ENCODE measurements at regions not wholly inside any gene's neighbourhood (a gene's known extent, or its start where the extent isn't known, plus 50 kb on each side); places are given as distances from the start of the nearest gene placed in this dataset.
"Not testable (repeated sequence)": the region's sequence is repeated elsewhere in the genome, so short reads cannot be mapped to it uniquely, and the experiment has no call there.

DNA sequence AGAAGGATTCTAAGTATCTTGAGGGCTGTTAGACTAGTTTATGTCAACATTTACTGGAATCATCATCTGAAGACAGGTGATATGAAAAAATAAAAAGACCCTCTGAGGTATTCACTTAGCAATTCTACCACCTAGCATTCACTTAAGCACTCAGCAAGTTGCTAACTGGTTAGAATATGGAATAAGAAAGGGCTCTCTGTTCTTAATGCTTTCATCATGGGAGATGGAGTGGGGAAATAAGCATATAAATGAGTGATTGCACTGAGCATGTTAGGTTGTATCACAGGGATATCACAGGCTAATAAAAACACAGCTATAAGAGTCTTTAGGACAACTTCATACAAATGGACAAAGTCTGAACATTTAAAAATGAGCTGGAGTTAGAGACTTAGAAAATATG is 1238.8 kb downstream of the CDH11 start:
- no peak for DNase-seq

DNA sequence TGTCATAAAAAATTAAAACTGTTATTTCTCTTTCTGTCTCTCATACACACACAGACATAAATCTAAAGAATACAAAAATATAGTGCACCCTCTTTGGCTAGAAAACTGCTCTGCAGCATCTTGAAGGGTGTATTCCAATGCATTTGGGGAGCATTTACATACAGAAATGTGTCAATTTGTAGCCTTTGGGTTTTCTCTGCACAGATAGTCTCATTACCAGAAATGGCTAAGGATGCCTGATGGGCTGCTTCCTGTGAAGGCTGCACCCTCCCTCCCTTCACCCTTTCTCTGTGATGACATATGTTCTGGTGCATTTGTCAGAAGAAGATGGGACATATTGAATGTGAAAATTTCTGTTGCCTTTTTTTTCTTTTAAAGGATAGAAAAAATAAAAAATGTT is 1239.3 kb downstream of the CDH11 start:
- no peak for DNase-seq

DNA sequence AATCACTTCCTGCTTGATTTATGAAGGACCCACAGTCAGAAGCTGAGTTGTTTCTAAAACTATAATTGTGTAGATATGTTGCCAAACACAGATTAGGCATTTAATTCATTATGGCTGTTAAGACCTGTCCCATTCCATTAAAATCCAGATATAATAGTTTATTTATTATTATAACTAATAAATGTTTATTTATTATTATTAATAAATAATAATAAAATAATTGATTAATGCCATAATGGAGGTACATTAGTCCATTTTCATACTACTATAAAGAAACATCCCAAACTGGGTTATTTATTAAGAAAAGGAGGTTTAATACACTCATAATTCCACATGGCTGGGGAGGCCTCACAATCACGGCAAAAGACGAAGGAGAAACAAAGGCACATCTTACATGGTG is 1240.9 kb downstream of the CDH11 start:
- DNase-seq, result no peak

DNA sequence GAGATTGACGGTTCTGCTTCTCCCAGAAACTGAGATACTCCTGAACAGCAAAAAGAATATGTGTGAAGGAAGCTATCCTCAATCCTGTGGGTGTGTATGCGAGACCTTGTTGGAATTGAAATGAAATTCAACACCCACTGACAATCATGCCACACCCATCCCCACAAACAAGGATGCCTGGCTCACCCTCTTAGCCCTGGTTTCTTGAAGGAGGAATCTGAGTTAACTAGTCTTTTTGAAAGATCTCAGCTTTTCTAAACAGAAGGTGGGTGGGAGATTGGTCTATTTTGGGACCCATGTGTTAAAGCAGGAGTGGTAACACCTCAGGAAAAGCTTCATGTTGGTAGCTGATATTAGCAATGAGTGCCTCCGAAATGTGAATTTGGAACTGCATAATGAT is 1244.5 kb downstream of the CDH11 start:
- DNase-seq, result no peak

DNA sequence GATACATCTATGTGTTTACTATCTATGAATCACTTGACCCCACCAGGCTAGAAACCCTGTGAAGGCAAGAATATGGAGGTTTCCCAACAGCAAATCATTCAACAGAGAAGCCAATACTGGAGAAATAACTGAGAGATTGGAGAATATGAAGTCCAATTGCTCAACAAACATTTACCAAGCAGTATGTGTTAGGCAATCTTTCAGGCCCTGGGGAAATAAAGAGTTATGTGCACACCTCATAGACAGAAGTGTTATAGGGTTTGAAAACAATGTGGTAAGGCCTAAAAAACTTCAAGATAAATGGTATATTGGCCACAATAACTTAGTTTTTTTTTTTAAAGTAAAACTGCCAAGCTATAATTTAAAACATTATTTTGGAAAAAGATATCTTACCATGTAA is 1245.8 kb downstream of the CDH11 start:
- no peak for DNase-seq

DNA sequence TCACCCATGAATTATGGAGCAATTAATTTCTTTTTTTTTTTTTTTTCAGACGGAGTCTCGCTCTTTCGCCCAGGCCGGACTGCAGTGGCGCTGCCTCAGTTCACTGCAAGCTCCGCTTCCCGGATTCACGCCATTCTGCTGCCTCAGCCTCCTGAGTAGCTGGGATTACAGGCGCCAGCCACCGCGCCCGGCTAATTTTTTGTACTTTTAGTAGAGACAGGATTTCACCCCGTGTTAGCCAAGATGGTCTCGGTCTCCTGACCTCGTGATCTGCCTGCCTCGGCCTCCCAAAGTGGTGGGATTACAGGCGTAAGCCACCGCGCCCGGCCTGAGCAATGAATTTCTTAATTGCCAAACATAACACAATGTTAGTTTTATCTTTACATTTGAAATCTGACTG is 1261.2 kb downstream of the CDH11 start:
- DNase-seq, result not testable (repeated sequence)

DNA sequence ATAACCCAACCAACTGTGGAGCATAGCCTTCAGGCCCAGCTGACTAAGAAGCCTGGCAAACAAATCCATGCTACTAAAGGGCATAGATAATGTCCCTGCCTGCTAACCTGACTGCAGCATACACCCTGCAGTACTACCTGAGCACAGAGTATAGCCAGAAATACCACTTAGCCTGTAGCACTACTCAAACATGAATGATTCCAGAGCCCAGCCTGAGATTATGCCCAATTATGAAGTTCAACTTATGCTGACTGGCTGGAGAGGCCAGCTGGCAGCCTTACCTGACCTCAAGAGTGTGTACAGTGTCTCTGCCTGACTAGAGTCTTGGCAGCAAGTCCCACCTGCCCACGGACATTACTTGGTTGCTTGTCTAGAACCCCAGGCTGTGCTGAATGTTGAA is 1265.3 kb downstream of the CDH11 start:
- DNase-seq, result peak; percentile 43

DNA sequence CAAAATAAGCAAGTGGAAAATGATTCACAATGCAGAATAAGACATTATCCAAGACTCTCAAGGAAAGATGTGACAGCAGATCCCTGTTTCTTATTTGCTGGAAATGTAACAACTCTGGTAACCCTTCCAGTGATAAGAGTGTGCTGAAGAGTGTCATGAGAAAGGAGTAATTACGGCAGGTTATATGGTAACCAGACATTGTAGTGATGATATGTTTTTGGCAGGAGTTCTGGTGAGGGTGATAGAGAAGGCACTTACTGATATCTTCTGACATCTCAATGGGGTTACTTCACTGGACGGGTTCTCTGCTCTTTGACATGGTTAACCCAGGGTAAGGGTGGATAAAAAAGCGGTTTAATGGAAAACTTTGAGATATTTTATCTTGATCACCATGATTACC is 1270.9 kb downstream of the CDH11 start:
- DNase-seq, result no peak

DNA sequence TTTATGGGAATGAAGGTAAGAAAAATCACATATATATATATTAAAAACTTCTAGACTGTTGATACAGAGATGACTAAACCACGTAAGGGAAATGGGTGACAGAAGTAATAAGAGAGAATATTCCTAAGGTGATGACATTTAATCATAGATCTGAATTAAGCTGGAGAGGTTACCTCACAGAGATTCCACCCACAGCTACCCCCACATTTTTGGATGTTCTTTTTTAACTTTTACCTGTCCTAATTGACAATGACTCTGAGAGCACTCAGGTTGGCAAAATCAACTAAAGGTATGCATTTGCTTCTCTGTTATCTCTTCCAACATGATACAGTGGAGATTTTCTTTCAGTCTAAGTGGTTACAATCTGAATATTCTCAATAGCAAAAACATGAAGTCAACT is 1280.6 kb downstream of the CDH11 start:
- DNase-seq, result no peak

DNA sequence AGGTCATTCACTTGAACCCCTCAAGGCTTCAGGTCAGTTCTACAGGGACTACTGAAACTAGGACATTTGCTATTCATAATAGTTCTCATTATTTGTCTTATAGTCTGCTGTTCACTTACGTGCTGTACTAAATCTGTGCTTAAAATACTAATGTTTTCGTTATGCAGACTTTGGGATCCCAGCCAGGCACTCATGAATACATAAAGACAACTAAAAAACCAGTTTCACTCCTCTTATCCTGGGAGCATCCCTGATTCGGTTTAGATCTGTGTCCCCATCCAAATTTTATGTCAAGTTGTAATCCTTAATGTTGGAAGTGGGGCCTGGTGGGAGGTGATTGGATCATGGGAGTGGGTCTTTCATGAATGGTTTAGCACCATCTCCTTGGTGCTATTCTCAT is 1291.8 kb downstream of the CDH11 start:
- no peak for DNase-seq

DNA sequence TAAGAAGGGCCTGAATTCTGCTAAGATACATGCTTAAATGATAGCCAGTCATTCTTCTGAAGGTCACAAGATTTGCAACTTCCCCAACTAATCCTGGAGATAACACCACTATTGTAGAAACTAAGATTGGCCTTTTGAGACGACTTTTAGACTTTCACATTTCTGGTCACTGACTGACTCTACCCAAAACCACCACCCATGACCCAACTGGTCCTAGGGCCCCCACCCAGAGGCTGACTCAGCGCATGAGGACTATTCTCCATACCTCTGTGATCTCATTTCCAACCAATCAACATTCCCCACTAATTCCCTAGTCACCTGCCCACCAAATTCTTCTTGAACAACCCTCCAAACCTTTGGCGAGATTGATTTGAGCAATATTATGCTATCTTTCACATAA is 1299.0 kb downstream of the CDH11 start:
- DNase-seq, result no peak

DNA sequence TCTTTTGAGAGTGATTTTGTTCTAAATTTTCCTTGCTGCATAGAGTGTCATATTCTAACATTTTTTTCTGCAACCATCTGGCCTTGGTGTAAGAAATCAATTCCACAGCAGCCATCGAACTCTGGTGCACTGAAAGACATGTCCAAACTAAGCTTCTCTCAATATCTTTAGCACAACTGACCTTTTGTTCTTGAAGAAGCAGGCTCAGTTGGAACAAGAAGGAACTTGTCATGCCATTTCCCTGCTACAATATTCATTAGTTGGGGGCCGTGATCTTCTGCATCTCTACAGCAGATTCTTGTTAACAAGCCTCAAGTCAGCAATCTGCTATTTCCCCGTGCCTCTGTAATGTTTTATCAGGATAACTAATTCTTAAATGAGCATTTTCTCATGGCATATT is 1305.6 kb downstream of the CDH11 start:
- no peak for DNase-seq

DNA sequence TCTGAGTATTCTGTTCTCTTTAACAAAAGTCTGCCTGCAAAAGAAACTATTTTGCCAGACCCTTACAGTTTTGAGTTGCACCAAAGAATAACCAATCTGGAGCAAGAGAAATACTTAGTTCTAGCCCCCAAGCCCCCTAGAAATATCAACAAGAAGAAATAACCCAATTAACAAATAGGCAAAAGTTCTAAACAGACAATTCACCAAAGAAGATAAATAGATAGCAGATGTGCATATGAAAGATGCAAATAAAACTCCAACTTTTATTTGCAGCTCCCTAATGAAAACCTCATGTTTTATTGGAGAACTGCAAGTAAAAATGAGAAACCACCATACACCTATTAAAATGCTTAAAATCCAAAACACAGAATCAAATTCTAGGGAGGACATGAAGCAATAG is 1308.0 kb downstream of the CDH11 start:
- DNase-seq, result no peak

DNA sequence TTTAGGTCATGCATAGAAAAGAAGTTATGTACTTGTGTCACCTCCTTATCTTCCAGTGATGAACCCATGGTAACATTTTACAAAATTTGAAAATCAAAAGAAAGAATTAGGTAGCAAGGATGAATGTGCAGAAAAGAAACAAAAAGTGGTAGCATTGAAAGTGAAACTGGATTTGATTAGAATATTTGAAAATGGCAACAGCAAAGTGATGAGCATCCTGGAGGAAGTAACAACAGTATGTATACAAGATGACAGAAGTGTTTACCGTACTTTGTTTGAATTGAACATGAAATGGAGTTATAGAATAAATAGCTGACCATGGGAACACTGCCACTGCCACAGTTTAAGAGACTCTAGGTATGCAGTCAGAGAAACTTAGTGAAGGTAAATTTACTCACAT is 1313.1 kb downstream of the CDH11 start:
- DNase-seq, result no peak

DNA sequence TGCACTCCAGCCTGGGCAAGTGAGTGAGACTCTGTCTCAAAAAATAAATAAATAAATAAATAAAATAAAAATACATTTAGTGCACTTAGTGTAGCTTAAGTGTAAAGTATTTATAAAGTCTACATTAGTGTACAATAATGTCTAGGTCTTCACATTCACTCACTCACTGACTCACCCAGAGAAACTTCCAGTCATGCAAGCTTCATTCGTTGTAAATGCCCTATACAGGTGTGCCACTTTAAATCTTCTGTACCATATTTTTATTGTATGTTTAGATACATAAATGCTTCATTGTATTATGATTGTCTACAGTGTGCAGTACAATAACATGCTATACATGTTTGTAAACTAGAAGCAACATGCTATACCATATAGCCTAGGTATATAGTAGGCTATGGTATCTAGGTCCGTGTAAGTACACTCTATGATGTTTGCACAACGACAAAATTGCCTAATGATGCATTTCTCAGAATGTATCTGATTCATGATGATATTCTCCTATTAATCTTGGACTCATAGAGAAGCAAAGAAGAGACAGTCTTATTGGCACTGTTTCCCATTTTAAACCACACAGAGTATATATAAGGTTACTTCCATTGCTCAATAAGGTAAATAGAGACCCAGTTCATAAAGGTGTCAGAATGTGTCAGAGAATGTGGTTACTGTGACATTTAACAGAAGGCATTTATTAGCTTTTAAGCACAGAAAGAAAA is 1314.9 kb downstream of the CDH11 start:
- no peak for DNase-seq

DNA sequence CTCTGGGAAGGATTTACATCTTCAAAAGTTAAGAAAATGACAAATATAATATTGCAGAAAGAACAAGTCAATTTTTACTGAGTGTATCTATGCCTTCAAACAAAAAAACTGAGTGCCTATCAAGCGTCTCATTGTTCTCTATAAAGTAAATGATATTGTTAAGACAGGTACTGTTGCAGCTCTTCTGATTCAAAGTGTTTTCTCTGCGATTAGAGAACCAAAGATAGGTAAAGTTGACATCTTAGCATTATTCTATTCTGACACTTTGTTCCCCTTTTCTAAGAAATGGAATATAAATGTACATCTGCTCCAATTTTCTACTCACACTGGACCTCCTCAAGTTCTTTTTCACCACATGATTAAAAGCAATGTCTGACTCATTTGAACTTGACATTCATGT is 1317.7 kb downstream of the CDH11 start:
- no peak for DNase-seq

DNA sequence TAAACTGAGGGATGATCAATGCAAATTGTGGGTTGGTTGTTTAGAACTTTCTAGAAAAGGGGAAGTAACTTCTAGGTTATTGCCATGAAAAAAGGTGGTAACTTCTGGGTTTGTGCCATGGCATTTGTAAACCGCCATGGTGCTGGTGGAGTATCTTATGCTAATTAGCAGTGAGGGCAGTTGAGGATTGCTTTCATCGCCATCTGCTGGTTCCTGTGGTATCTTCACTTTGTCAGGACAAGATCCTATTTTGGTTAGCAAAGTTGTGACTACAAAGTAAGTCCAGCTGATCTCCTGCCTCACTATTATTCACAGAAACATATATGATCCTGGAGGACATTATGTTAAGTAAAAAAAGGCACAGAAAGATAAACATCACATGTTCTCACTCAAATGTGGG is 1332.3 kb downstream of the CDH11 start:
- DNase-seq, result peak; percentile 56

DNA sequence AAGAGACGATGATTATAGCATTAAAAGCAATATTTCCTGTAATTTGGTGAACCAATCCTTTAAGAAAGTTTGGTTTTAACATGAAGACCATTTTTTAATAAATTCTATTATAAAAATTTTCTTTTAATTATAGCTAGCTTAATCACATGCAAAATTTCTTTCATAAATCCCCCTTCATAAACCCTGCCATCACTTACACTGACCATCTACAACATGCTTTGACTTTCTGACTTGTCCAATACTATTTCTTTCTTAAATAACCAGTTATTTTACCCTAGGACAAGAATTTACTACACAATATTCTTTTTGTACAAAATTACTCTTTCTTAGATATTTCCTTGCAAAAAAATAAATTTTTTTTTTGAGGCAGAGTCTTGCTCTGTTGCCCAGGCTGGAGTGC is 1334.8 kb downstream of the CDH11 start:
- peak; percentile 28 for DNase-seq

DNA sequence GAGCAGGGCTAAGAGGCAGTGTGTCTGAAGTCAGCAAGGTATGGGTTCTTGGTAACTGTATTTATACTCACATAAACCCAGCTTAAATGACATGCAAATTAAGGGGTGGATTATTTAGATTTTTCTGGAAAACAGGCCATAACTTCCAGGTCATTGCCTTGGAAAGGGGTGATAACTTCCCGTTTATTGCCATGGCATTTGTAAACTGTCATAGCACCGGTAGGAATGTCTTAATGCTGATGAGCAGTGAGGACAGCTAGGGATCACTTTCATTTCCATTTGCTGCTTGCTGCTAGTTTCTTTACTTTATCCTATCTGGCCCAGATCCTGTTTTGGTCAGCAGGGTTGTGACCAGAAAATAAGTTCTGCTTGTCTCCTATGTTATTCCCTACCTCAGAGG is 1336.7 kb downstream of the CDH11 start:
- no peak for DNase-seq

DNA sequence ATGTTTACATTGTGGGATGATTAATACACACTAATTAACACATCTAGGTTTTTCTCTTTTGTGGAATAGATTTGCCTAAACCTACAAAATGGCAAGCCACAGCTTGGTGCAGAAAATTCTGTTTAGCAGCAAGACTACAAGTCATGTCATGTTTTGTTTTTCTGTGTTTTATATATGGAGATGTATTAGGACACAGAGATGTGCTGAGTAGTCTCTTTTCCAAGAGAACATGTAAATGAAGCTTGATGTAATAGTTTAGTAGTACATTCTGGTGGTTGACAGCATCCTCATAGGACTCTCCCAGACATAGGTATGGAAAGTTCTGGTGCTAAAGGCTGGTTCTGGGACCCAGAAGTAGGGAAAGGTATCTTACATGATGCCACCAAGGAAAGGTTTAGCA is 1345.4 kb downstream of the CDH11 start:
- DNase-seq, result no peak

DNA sequence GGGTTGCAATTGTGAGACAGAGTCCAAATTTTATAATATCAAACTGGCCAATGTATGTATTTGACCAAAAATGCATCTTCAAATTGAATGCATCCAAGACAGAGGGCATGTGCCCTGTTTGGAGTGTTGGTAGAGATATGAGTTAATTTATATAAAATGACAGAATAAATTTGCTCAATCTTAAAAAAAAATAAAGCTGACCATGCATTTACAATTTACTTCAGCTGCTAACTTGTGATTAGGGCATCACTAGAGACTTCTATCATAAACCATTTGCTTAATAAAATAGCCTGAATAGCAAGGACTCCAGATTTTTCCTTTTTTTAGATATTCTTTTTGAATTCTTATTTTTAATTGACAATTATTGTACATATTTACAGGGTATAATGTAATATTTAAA is 1345.8 kb downstream of the CDH11 start:
- no peak for DNase-seq

DNA sequence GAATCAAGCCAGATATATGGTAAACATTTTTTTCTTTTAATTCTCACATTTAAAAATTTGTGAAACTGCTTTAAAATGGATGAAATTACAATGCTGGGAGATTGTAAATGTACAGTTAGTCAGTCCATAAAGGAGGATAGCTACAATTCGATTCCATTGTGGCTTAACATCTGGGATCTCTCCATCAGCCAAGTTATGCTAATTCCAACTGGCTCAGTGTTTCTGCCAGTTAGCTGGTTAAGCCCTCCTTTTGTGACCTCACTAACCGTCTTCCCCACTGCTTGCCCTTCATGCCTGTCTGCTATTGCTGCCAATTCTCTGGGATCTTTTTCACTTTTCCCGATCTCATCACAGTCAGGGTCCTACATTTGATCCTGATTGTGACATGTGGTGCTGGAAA is 1347.6 kb downstream of the CDH11 start:
- DNase-seq, result no peak

DNA sequence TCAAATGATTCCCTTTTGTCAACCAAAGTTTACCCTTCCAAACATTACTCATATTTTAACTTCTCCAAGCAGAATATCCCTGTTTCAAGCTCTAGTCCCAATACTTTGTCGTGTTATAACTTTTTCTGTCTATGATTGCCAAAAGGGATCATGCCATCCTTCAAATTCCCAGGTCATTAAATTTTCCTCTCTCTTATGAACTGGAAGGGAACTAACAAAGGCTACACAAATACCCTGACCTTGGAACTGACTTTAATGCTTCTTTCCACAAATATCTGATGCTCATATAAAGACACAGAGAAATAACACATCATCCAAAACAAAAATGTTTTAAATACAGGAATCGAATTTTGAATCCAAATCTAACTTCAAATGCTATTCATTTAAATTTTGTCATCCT is 1352.7 kb downstream of the CDH11 start:
- no peak for DNase-seq

DNA sequence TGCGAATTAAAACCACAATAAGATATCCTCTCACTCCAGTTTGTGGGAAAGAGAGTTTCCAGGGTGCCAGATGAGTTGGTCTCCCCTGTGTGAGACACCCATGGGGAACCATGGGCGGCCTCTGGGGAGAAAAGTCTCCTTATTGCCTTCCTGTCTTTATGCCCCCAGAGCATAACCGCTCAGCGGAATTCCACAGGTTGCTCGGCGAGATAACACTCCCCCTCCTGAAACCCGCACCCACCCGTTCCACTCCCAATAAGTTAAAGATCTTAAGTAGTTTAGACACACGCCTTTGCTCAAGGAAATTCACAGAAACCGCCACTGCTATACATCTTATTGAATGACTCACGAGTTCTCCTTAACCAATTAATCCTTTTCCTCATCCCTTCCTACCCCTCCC is 1361.6 kb downstream of the CDH11 start:
- DNase-seq, result not testable (repeated sequence)

DNA sequence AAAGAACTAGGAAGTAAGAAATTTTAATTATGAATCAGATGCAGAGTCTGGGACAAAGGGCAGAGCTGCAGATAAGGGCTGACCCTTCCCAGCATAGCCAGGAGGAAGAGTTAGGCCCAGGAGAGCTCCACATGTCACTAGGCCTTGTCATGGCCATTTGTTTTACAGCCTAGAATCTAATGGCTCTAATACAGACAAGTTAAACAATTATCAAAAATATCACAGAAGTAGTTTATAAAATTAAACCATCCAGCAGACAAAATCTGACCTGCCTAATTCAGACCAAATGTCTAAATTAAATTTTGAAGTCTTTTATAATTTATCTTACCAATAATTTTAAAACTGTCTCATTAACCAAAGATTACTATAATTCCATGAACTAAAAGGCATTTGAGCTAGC is 1369.5 kb downstream of the CDH11 start:
- DNase-seq, result no peak

DNA sequence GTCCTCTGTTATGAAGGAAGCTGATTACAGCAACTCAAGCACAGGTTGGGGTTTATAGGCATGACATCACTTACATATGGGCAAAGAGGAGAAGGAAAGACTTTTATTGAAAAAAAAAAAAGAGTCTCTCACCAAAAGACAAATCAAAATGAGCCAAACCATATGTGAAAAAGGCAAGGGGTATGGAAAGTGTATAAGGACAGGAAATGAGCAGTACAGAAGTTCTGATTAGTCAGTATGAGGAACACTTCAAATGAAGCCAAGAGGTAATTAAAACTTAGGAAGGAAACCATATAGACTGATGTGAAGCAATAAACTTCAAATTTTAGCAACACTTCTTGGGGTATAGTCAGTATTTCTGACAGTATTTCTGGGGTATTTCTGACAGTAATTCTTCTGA is 1372.6 kb downstream of the CDH11 start:
- DNase-seq, result no peak

Measured in DMS53 (cell line).